SH-SY5Y (cell line): ENCODE measurements at regions not wholly inside any gene's neighbourhood (a gene's known extent, or its start where the extent isn't known, plus 50 kb on each side); places are given as distances from the start of the nearest gene placed in this dataset.

Source experiments
- GATA2 ChIP-seq: IDR thresholded peaks from 2 replicates; pipeline ENCODE4 v1.6.1; 2011; ENCODE audit warnings: mild to moderate bottlenecking, low read depth, low read length
- GATA3 ChIP-seq: IDR thresholded peaks from 2 replicates; pipeline ENCODE4 v1.6.1; 2011; ENCODE audit warnings: low read depth, mild to moderate bottlenecking, low read length, moderate library complexity

DNA sequence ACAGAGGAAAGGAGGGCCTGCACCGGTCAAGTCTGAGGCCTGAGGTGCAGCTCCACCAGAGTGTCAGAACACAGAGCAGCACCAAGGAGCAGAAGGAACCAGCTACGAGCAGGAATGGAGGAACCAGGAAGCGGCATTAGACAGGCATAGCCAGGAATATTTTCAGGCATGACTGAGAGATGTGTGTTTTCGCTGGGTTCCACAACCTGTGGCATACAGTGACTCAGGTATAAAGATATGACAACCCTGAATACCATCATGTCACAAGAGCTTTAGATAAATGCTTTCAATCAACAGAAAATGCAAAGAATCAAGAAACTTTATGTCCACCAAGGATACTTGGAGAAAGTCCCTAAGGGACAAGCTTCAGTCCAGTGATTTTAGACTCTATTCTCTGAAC, 189.3 kb upstream of the NRIP1 start:
- TF ChIP-seq GATA2 = no peak
- TF ChIP-seq GATA3 = no peak
